Neural progenitor cell (in vitro differentiated cells): ENCODE measurements at regions not wholly inside any gene's neighbourhood (a gene's known extent, or its start where the extent isn't known, plus 50 kb on each side); places are given as distances from the start of the nearest gene placed in this dataset.
A peak's percentile ranks its signal among the peaks of the same experiment; 100 is the strongest.

Experiments
- DNase-seq: peaks from one replicate; pipeline ENCODE4 v3.0.0-alpha.2; 2016; ENCODE audit warnings: low spot score
- H2AFZ ChIP-seq: fragments of 200-600 bp; sonication (generic); replicated peaks from 2 replicates; pipeline ENCODE4 v1.6.1; 2016; ENCODE audit warnings: antibody characterized with exemption
- H3F3A ChIP-seq: fragments of 200-600 bp; sonication (generic); 2 replicates; pipeline ENCODE4 v1.6.1; 2016; ENCODE audit warnings: antibody characterized with exemption, low read depth
- H3K27ac ChIP-seq: fragments of 200-600 bp; sonication (generic); 2 replicates; pipeline ENCODE4 v1.5.1; 2016; ENCODE audit warnings: mild to moderate bottlenecking
- H3K27me3 ChIP-seq: fragments of 200-600 bp; sonication (generic); 2 replicates; pipeline ENCODE4 v1.6.1; 2016; ENCODE audit warnings: mild to moderate bottlenecking, moderate library complexity
- H3K36me3 ChIP-seq: fragments of 200-600 bp; sonication (generic); 2 replicates; pipeline ENCODE4 v1.5.1; 2016
- H3K4me1 ChIP-seq: fragments of 200-600 bp; sonication (generic); 2 replicates; pipeline ENCODE4 v1.6.1; 2016; ENCODE audit warnings: mixed run types
- H3K4me2 ChIP-seq: fragments of 200-600 bp; sonication (generic); 2 replicates; pipeline ENCODE4 v1.6.1; 2016
- H3K4me3 ChIP-seq: fragments of 200-600 bp; sonication (generic); 2 replicates; pipeline ENCODE4 v1.5.1; 2016
- H3K79me2 ChIP-seq: fragments of 200-600 bp; sonication (generic); 2 replicates; pipeline ENCODE4 v1.6.1; 2016; ENCODE audit warnings: low read depth
- H3K9ac ChIP-seq: fragments of 200-600 bp; sonication (generic); 2 replicates; pipeline ENCODE4 v1.6.1; 2016
- H3K9me3 ChIP-seq: fragments of 200-600 bp; sonication (generic); 2 replicates; pipeline ENCODE4 v1.5.1; 2016; ENCODE audit warnings: low read depth
- H4K20me1 ChIP-seq: fragments of 200-600 bp; sonication (generic); 2 replicates; pipeline ENCODE4 v1.6.1; 2016; ENCODE audit warnings: low read depth
- H3K27ac Mint-ChIP-seq: 3 replicates; pipeline ENCODE4 v1.8.0; 2021; ENCODE audit warnings: mixed read lengths
- H3K27me3 Mint-ChIP-seq: 2 replicates; pipeline ENCODE4 v1.8.0; 2022; ENCODE audit warnings: low read depth, mild to moderate bottlenecking, inconsistent platforms, moderate library complexity, mixed read lengths; ENCODE audit not compliant: insufficient read depth
- H3K36me3 Mint-ChIP-seq: 3 replicates; pipeline ENCODE4 v1.8.0; 2021; ENCODE audit warnings: mixed read lengths
- H3K4me1 Mint-ChIP-seq: 3 replicates; pipeline ENCODE4 v1.8.0; 2021; ENCODE audit warnings: mixed read lengths
- H3K4me3 Mint-ChIP-seq: 3 replicates; pipeline ENCODE4 v1.8.0; 2021; ENCODE audit warnings: mild to moderate bottlenecking, moderate library complexity, mixed read lengths
- H3K9me3 Mint-ChIP-seq: 3 replicates; pipeline ENCODE4 v1.8.0; 2020; ENCODE audit warnings: mixed read lengths
- CTCF ChIP-seq: fragments of 200-600 bp; sonication (generic); IDR thresholded peaks from 2 replicates; pipeline ENCODE4 v1.5.1; 2017; ENCODE audit warnings: antibody characterized with exemption, mild to moderate bottlenecking
- EZH2 ChIP-seq: fragments of 200-600 bp; sonication (generic); IDR thresholded peaks from 2 replicates; pipeline ENCODE4 v1.6.1; 2017; ENCODE audit warnings: antibody characterized with exemption, mild to moderate bottlenecking, moderate library complexity
- EZH2phosphoT487 ChIP-seq: fragments of 200-600 bp; sonication (generic); IDR thresholded peaks from 2 replicates; pipeline ENCODE4 v1.6.1; 2017; ENCODE audit warnings: antibody characterized with exemption

- H3K9ac ChIP-seq, result no peak overlapping the region
- no peaks in the 10 kb centered on the region for H4K20me1 ChIP-seq
- TF ChIP-seq EZH2phosphoT487 (no peak), CTCF (peak; percentile 40)
- H2AFZ ChIP-seq, result peak overlapping the region; percentile 34
- no peaks in the 10 kb centered on the region for H3K27me3 ChIP-seq
- H3F3A ChIP-seq, result no peaks in the 10 kb centered on the region
- H3K4me1 ChIP-seq, result peaks cover 14% of the 10 kb centered on the region
- H3K36me3 ChIP-seq, result no peaks in the 10 kb centered on the region
- H3K9me3 Mint-ChIP-seq, result no peaks in the 10 kb centered on the region
- H3K4me3 Mint-ChIP-seq, result no peak overlapping the region
- H3K27me3 Mint-ChIP-seq, result peaks cover 7% of the 10 kb centered on the region
- no peak overlapping the region for H3K27ac ChIP-seq
- peak overlapping the region; percentile 54 for H3K27ac Mint-ChIP-seq
- no peaks in the 10 kb centered on the region for H3K9me3 ChIP-seq
- H3K4me3 ChIP-seq, result no peak overlapping the region
- H3K4me1 Mint-ChIP-seq, result peaks cover 30% of the 10 kb centered on the region
- H3K36me3 Mint-ChIP-seq, result no peaks in the 10 kb centered on the region
- H3K4me2 ChIP-seq, result no peak overlapping the region
- no peaks in the 10 kb centered on the region for H3K79me2 ChIP-seq
- DNase-seq, result peak; percentile 24
Observed at GRCh38 chr6:14316651-14317386, 199.2 kb downstream of the CD83 start.

- TF ChIP-seq EZH2, result no peak
- no peak for TF ChIP-seq CTCF
- no peak for TF ChIP-seq EZH2phosphoT487
- no peaks in the 10 kb centered on the region for H3K36me3 ChIP-seq
- no peak overlapping the region for H3K4me2 ChIP-seq
- H3F3A ChIP-seq, result no peaks in the 10 kb centered on the region
- DNase-seq, result no peak
- H3K4me3 ChIP-seq, result no peak overlapping the region
- no peak overlapping the region for H2AFZ ChIP-seq
- no peaks in the 10 kb centered on the region for H3K79me2 ChIP-seq
- peaks cover 33% of the 10 kb centered on the region for H3K4me1 Mint-ChIP-seq
- no peaks in the 10 kb centered on the region for H3K9me3 Mint-ChIP-seq
- peaks cover 7% of the 10 kb centered on the region for H3K27me3 Mint-ChIP-seq
- H3K4me1 ChIP-seq, result peaks cover 14% of the 10 kb centered on the region
- no peak overlapping the region for H3K4me3 Mint-ChIP-seq
- H3K27me3 ChIP-seq, result no peaks in the 10 kb centered on the region
- H3K36me3 Mint-ChIP-seq, result no peaks in the 10 kb centered on the region
- no peaks in the 10 kb centered on the region for H3K9me3 ChIP-seq
- no peak overlapping the region for H3K9ac ChIP-seq
- no peaks in the 10 kb centered on the region for H4K20me1 ChIP-seq
- H3K27ac ChIP-seq, result no peak overlapping the region
- no peak overlapping the region for H3K27ac Mint-ChIP-seq
Observed at GRCh38 chr6:14317387-14317970, 199.9 kb downstream of the CD83 start.

GRCh38 chr6:14320332-14320731, 202.8 kb downstream of the CD83 start:
- H4K20me1 ChIP-seq, result no peaks in the 10 kb centered on the region
- peaks cover 9% of the 10 kb centered on the region for H3K27me3 Mint-ChIP-seq
- no peak for TF ChIP-seq CTCF
- TF ChIP-seq EZH2, result no peak
- TF ChIP-seq EZH2phosphoT487, result no peak
- no peak overlapping the region for H3K27ac Mint-ChIP-seq
- no peak for DNase-seq
- no peaks in the 10 kb centered on the region for H3F3A ChIP-seq
- no peaks in the 10 kb centered on the region for H3K36me3 ChIP-seq
- H3K4me3 Mint-ChIP-seq, result no peak overlapping the region
- H3K4me1 ChIP-seq, result peaks cover 14% of the 10 kb centered on the region
- H2AFZ ChIP-seq, result peak overlapping the region; percentile 66
- H3K36me3 Mint-ChIP-seq, result no peaks in the 10 kb centered on the region
- peaks cover 49% of the 10 kb centered on the region for H3K4me1 Mint-ChIP-seq
- no peak overlapping the region for H3K4me2 ChIP-seq
- no peaks in the 10 kb centered on the region for H3K79me2 ChIP-seq
- no peak overlapping the region for H3K4me3 ChIP-seq
- no peaks in the 10 kb centered on the region for H3K9me3 ChIP-seq
- H3K9me3 Mint-ChIP-seq, result no peaks in the 10 kb centered on the region
- H3K9ac ChIP-seq, result no peak overlapping the region
- no peak overlapping the region for H3K27ac ChIP-seq
- H3K27me3 ChIP-seq, result no peaks in the 10 kb centered on the region
